GM21526 (cell line): ENCODE measurements at regions not wholly inside any gene's neighbourhood (a gene's known extent, or its start where the extent isn't known, plus 50 kb on each side); places are given as distances from the start of the nearest gene placed in this dataset.

Experiments
- ATAC-seq: cut with Tn5 transposase; IDR thresholded peaks from one replicate; pipeline ENCODE4 v1.9.1; 2021; ENCODE audit warnings: moderate library complexity; ENCODE audit not compliant: unreplicated experiment, low FRiP score

DNA sequence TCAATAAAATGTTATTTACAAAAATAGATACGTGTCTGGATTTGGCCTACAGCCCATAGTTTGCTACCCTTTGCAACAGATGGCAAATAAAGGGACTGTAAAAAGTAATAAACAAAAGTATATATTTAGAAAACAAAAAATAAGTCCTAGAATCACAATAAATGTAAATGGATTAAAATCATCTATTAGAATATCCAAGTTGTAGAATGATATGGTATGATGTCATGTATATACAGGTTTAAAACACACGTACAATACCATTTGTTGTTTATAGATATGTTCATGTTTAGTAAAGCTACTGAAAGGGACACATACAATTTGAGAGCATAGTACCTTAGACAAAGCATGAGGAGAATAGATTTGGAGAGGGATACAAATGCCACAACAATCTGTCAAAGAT lies 219.5 kb downstream of the BCL11B start:
- ATAC-seq = no peak

DNA sequence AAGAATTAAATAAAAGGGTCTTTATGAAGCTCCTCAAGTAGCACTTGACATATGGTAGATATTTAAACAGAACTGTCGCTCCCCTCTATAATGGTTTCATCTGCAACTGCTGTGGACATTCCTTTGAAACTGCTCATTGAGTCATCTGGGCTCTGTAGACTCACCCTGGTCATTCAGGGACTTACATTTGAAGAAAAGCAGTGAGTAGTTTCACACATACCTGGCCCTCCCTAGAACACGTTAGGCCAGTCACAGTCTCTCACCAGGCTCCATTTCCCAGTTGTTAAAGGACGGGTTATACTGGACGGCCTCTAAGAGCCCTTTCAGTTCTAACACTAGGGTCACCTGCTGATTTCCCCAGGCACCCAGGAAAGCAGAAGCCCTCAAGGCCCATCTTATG lies 217.0 kb downstream of the BCL11B start:
- ATAC-seq = no peak

DNA sequence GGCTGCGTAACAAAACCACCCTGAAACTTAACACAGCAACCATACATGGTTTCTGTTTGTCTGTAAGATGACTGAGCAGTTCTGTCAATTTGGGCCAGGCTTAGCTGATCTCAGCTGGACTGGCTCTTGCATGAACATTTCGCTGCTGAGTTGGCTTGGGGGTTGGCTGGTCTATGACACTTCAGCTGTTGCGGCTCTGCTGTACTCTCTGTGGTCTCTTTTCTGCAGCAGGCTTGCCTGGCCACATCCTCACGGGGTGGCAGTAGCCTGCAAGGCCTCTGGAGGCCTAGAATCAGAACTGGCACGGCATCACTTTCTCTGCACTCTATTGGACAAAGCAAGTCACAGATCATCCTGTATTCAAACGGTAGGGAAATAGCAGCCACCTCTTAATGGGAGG lies 216.2 kb downstream of the BCL11B start:
- no peak for ATAC-seq

DNA sequence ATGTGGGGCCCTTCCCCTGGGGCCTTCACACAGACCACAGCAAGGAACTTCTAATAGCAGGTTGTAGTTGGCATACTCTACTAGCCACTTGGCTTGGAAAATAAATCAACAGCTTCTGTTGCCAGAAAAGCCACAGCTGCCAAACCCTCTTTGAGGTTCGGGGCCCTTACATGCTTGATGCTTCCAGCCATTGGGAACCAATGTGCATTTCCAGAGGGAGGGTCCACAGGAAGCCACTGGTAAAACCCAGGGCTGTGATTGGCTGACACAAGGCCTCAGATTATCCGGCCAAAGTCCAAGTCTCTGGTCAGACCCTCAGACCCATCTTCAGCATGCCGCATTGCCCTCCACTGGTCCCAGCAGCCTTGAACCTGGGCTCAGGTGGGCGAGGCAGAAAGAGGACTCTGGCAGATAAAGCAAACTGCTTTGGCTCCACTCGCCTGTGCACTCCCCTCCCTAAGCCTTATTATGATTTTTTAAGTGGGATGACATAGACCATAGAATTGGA lies 214.4 kb downstream of the BCL11B start:
- ATAC-seq = no peak

DNA sequence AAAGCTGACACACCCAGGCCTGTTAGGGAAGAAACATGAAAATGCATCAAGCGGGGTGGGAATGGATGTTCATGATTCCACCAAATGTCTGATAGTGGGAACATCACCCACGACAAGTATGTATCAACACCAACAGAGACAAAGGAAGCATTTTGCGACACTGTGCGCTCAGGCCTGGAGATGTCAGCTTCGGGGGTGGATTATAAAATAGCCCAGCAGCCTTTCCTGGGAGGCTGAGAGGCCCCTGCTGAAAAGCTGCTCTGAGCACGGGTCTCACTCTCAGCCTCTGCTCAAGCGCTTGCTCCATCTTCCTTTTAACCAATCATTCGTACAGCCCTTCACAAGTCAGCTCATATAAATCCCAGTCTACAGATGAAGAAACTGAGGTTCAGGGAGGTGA lies 213.5 kb downstream of the BCL11B start:
- no peak for ATAC-seq

DNA sequence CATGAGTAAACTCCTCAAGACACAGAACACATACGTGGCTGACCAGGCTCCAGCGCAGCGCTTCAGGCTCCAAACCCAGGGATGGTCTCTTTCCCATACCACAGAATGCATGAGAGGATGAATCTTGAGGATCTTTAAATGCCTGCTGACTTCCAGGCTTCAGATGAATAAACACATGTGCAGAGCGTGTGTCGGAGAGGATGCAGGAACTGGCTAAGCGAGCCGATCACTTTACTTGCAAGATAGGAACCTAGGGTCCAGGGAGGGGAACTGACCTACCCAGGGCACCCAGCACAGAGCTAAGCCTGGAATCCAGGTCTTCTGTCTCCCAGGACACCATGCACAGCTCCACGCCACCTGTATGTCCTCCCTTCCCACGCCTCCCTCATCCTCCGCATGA lies 209.8 kb downstream of the BCL11B start:
- ATAC-seq = no peak

DNA sequence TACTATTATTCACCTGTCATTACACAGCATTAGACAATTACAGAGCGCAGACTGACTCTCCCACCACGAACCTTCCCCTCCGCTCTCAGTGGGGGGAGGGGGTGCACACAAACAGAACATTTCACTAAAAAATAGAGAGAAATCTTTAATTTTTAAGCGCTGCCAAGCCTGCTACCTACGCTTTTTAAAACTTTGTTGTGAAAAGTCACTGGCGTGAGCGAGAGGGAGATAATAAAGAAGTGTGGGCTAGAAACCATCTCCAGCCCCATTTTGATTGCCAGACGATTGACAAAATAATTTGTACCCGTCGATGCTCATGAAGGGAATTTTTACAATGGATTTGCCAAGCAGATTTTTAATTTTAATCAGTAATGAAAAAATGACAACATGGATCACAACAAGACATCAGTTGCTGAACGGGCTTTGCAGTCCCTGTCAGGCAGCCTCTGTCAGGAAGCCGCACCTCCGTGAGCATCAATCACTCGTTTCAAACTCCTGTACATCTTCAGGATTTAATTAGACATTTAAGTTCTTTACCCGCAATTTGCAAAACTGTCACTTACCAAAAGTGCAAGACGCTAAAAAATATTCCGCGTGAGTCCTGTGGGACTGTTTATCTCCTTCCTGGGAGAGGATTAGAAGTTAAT lies 209.1 kb downstream of the BCL11B start:
- no peak for ATAC-seq

DNA sequence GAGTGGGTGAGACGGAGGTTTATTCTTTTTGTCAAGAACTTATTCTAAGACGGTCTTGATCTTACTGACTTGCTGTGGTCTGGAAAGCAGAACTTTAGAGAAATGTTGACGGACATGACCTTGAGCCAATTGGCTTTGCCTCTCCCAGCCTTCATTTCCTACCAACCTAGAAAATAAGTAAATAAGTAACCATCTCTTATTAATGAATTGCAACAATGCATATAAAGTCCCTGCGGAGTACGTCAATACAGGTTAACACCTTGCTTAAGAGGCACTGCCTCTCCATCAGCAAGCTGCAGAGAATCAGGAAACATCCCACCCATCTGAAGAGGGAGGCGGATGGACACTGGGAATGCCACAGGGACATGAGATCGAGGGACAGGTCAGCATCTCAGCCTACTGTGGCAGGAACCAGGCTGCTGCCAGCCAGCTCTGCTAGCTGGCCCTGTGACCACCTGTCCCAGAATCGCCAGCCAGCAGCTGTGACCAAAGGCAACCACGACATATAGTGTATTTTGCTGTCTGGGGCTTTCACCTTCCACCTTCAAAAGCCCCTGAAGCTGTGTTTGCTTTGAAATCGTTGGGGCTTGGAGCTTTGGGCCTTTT lies 208.3 kb downstream of the BCL11B start:
- no peak for ATAC-seq

DNA sequence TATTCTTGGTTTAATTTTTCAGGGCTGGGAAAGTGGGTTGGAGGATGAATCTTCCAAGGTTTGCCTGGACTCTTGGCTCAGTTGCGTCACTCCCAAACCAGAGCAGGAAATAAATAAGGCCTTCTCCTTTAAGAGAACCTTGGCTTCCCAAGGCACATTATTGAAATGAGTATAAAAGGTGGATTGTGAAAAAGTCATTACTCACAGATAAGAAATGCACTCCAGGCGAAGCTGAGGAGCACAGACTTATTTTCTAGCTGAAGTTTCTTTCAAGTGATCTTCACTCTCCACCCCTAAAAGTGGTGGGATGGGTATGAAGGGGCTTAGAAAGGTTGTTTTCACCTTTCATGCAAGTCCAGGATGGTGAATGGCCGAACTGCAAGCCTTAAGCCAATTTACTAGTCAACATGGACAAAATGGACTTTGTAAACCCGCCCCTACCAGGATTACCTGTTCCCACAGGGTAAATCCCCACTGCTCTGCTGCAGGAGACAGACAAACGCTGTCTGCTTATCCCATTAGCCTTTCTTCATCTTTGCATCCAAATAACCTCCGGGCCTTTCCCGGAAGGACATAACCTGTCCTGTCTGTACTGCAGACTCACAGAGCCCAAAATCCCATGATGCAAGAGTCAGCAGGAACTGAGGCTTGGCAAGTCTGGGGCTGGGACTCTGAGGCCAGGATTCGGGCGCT lies 207.6 kb downstream of the BCL11B start:
- no peak for ATAC-seq

DNA sequence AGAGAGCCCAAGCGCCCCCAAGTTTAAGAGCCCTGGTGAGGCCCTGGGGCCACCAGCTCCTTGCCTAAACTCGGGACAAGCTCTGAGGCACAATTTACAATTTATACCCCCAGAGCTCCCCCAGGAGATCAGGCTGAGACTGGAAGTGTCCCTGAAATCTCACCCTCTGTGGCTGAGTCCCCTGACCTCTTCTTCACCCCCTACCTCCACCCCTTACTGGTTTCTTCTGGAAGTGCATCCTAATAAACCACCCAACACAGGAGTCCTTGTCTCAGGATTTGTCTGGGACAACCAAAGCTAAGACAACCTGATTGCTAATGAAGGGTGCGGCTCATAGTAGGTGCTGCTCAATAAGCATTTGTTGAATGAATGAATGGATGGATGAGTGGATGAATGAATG lies 206.4 kb downstream of the BCL11B start:
- no peak for ATAC-seq

DNA sequence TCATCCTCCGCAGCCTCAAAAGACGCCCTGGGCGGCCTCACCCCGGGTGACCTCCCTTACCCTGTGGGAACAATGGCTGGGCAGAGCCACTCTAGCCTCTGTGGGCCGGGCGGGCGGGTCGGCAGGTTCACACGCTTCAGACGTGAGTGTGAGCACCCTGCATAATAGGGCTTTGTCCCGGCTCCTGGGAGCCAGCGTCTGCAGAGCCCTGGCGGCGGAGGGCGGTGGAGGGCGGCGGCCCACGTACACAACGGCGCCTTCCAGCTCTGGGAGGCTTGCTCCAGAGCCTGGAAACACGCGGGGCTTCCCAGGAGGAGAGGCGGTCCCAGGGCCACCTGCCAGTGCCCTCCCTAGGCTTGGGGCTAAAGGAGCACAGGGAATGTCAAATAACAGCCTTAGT lies 205.6 kb downstream of the BCL11B start:
- ATAC-seq = no peak

DNA sequence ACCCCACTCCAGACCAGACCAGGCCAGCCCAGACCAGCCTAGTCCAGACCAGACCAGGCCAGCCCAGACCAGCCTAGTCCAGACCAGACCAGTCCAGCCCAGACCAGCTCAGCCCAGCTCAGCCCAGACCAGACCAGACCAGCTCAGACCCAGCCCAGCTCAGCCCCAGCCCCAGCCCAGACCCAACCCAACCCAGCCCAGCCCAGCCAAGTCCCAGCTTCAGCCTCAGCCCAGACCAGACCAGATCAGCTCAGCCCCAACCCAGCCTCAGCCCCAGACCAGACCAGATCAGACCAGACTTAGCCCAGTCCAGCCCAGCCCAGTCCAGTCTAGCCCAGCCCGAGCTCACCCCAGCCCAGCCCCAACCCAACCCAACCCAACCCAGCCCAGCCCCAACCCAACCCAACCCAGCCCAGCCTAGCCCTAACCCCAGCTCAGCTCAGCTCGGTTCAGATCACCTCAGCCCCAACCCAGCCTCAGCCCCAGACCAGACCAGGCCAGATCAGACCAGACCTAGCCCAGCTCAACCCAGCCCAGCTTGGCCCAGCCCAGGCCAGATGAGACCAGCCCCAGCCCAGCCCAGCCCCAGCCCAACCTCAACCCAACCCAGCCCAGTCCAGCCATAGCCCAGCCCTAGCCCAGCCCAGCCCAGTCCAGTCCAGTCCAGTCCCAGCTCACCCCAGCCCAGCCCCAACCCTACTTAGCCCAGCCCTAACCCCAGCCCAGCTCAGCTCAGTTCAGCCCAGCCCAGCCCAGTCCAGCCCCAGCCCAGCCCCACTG lies 204.7 kb downstream of the BCL11B start:
- ATAC-seq = no peak

DNA sequence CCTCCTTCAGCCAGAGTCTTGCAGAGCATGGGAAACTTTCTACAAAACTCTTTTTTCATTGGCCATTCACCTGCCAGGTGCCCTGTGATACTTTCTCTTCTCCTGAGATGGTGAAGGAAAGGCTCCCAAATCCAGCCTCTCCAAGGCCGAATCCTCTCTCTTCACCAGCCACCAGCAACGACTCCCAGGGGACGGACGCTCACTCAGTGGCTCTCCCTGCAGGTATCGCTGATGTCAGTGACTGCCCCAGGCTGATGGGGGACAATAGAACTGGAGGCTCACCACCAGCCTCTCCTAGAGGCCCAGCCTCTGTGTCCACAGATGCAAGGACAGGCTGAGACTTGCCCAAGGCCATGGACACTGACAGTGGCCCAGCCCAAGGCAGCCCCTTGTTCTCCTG lies 204.1 kb downstream of the BCL11B start:
- ATAC-seq = no peak

DNA sequence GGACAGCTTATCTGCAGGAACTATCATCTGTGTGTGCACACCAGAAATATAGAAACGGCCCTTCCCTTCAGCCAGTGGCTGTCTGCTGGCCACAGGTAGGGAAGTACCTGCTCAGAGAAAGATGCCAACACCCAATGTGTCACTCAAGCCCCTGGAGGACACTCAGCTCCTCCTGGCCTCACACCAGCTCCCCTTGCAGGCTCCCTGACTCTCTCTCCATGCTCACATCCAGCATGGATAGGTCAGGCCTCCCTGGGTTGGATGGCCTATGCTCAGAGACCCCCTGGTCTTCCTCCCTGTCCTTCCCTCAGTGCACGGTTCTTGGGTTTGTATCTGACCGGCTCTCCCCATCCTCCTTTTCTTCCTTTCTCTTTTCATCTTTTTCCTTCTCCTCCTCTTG lies 202.1 kb downstream of the BCL11B start:
- ATAC-seq = no peak

DNA sequence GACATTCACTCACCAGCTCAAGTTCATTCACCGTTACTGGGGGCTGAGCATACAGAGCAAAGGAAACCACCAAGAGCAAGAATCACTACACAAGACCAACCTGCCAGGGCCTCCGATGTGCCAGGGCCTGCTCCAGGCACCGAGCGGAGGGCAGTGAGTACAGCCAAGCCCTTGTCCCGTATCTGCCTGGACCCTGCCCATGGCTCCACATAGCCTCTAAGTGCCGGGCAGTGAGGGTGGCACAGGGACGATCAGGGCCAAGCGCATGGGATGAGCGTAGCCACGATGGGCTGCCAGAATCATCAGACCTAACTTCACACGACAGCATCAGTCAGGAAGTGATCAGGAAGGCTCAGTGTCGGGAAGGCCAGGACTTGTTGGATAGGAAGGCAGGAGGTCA lies 199.6 kb downstream of the BCL11B start:
- no peak for ATAC-seq

DNA sequence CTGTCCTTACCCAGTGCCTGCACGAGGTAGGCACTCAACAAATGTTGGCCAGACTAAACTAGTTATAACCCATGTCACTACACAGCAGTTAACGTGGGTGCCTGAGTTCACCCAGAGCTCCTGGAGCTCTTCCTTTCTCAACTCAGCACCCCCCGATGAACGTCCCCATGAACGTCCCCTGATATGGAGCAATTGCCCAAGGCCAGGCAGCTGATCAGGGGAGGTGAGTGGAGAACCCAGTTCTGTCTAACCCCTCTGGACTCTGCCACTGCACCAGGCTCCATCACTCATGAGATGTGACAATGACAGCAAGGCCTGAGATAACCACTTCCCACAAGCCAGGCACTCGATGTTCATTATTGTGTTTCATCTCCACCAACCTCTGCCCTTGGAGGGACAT lies 199.0 kb downstream of the BCL11B start:
- no peak for ATAC-seq

DNA sequence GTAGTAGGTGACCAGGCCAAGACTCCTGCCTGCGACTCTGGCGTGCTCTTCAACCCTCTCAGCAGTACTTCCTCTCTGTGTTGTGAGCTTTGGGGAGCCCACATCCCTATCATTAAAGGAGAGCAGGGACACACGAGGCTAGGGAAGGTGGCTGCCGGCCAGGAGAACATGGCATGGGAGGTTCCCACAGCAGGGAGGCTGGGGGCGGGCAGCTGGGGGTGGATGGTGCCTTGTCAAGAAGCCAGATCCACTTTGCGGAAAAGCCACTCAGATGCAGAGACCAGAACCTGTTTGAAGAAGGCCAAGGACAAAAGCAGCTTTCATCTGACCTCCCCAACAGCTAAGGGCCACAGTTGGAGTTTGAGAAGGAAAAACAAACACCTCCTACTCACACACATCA lies 198.6 kb downstream of the BCL11B start:
- no peak for ATAC-seq

DNA sequence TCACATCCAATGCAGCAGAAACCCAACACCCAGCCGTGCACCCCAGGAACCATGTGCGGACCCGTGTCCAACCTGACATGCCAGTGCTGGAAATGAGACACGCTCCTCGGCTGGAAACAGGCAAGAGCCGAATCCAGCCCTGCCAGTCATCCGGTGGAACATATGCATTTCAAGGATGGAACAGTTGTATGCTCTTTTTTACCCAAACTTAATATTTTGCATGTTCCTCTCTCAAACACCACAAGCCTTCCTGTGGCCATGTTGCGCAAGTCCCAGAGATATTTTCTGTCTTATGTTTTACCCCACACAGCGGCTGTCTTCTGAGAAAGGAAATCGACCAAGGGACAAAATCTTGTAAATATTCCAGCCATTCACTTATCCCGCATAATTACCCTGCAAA lies 196.9 kb downstream of the BCL11B start:
- no peak for ATAC-seq

DNA sequence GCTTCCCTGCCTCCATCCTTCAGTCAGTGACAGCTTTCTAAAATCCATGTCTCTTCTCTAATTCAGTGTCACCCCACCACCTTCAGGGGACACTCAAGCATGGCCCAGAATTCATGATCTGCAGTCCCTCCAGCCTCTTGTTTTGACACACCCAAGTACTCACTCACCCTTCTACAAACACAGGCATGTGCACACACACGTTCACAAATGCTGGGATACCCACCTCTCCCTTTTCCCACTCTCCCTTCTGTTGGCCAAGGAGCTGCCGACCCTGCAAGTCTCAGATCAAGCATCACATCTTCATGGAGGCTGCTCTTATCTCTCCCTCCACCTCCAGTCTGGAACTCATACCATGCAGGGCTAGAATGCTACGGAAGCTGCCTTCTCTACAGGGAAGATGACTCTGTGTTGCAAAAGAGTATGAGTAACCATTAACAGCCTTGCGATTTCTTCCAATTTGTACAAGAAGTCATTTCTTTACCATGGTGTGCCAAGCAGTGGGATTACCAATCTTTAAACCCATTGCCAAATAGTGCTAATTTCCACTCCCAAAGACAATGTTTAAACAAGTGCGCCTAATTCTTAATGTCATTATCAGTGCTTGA lies 196.1 kb downstream of the BCL11B start:
- no peak for ATAC-seq

DNA sequence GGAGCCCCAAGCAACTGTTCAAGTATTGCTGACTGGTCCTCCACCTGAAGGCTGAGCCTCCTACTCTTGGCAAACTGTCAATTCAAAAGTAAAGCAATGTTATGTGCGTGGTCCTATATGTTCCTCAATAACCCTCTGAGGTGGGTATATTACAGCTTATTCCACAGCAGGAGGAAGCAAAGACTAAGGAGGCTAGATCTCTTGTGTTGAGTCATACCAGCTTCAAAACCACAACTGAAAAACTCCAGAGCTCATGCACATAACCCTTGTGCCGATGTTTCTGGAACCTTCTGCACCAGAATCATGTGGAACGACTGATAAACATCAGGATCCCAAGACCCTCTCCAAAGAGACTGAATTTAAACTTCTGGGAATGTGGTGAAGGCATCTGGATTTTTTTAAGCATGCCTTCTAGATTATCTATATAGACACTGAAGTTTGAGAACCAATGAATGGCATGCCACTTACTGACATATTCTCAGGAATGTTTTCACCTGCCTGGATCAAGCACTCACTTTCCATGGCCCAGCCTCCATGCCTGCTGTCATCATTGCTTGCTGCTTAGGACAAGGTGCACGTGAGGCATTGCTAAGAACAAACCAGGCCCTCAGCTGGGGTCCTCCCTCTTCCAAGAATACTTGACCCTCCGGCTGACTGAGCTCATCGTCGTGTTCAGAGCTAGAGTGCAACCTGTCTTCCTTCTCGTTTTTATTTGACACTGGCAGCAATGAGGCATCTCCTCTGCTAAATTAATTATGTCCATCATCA lies 194.7 kb downstream of the BCL11B start:
- ATAC-seq = no peak
